BJ (cell line): ENCODE measurements at regions not wholly inside any gene's neighbourhood (a gene's known extent, or its start where the extent isn't known, plus 50 kb on each side); places are given as distances from the start of the nearest gene placed in this dataset.

Experiments used
- CTCF ChIA-PET: fragments of 350-600 bp; formaldehyde crosslinking; extraction: SDS; loops from one replicate; lab custom pipeline; 2021; ENCODE audit warnings: antibody characterized with exemption, inconsistent platforms; lab: Yijun Ruan, JAX
- POLR2A ChIA-PET: fragments of 300-600 bp; sonication (Branson Sonifier 250); formaldehyde crosslinking; extraction: SDS; loops from one replicate; lab custom pipeline; 2021; ENCODE audit warnings: antibody characterized with exemption; lab: Charles Lee
- DNase-seq: peaks from one replicate; pipeline ENCODE4 v3.0.0-alpha.2; 2011; ENCODE audit warnings: low read depth
- H3K27me3 ChIP-seq: 2 replicates; pipeline ENCODE4 v1.6.0; 2011; ENCODE audit warnings: low read length; ENCODE audit not compliant: control insufficient read depth, insufficient read depth
- H3K36me3 ChIP-seq: 2 replicates; pipeline ENCODE4 v1.5.1; 2011; ENCODE audit warnings: low read length; ENCODE audit not compliant: control insufficient read depth, insufficient read depth
- H3K4me3 ChIP-seq: 2 replicates; pipeline ENCODE4 v1.5.1; 2011; ENCODE audit warnings: low read depth, mild to moderate bottlenecking, control low read depth, low read length
- CTCF ChIP-seq: IDR thresholded peaks from 2 replicates; pipeline ENCODE4 v1.5.1; 2011; ENCODE audit warnings: low read depth, mild to moderate bottlenecking, control low read depth, inconsistent platforms, low read length, moderate library complexity; ENCODE audit not compliant: insufficient read depth

DNA sequence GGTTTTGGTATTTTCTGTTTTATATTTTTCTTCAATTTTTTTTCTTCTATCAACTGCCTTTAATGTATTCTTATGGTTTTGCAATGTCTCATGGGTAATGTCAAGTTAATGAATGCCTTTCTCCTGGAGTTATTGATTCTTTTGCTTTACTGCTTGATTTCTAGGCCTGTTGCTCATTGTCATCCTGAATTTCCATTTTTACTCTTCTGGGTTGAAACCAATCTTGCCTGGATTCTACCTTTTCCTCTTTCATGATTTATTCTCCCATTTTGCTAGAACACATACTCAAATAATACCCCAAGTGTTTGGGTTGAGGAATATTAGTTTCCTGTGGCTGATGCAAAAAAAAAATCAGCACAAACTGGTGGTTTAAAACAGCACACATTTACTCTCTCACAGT is 315.2 kb upstream of the PDZRN3 start:
- no peak overlapping the region for H3K4me3 ChIP-seq
- CTCF ChIA-PET: no interaction called here
- no peaks in the 10 kb centered on the region for H3K27me3 ChIP-seq
- no peak for TF ChIP-seq CTCF
- POLR2A ChIA-PET: no interaction called here
- H3K36me3 ChIP-seq: no peaks in the 10 kb centered on the region
- DNase-seq: no peak

GRCh38 chr3:73933585-73933984 is 308.8 kb upstream of the PDZRN3 start:
- POLR2A ChIA-PET: no interaction called here

GRCh38 chr3:73927203-73927570 is 302.4 kb upstream of the PDZRN3 start:
- H3K36me3 ChIP-seq: no peaks in the 10 kb centered on the region

More at GRCh38 chr3:73933585-73933984, 308.8 kb upstream of the PDZRN3 start:
- DNase-seq: no peak
- no peaks in the 10 kb centered on the region for H3K36me3 ChIP-seq
- H3K4me3 ChIP-seq: no peak overlapping the region
- no peaks in the 10 kb centered on the region for H3K27me3 ChIP-seq
- CTCF ChIA-PET: interaction anchor here (0.5 kb wide), 1 partner anchor 264 kb away, joined by 3 read pairs; no protein-coding TSS in a partner anchor
- TF ChIP-seq CTCF: no peak

DNA sequence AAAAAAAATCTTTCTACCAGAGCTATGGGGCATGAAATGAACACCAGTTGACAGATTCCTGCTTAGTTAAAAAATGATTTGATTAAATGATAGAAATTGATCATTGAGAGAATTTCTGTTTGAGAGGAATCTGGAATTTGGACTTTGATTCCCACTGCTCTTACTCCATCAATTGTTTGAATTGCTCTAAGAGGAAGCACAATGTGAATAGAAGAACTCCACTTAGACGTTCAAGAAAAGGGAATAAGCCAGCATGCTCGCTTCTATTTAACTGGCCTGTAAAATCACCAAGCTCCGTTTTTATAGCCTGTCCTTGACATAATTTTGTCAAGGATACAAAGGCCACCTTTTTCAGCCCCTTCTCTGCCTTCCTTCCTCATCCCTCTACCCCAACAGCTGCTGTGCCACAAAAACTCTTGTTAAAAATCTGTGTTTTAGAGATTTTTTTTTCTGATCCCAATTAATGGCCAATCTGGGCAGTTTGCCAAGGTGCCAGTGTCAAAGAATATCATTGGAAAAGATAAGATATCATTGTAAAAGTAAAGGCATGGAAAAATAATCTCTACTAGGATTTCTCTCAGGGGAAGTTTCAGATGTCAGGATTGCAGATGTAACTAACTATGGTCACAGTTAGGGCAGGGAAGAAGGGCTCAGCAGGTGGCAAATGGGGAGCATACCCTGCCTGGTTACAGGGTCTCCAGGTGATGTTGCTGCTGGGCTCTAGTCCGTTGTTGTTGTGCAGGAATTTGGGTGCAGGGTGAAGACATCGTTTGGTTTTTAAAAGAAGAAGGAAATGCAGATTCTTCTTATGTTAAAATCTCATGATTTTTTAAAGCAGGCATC is 301.8 kb upstream of the PDZRN3 start:
- TF ChIP-seq CTCF: no peak
- ChIA-PET POLR2A (no interaction called here), CTCF (no interaction called here)
- DNase-seq: no peak
- no peak overlapping the region for H3K4me3 ChIP-seq
- no peaks in the 10 kb centered on the region for H3K27me3 ChIP-seq
- H3K36me3 ChIP-seq: no peaks in the 10 kb centered on the region

More at GRCh38 chr3:73927203-73927570, 302.4 kb upstream of the PDZRN3 start:
- no peak for DNase-seq
- no peaks in the 10 kb centered on the region for H3K27me3 ChIP-seq
- ChIA-PET CTCF (no interaction called here), POLR2A (no interaction called here)
- H3K4me3 ChIP-seq: no peak overlapping the region
- no peak for TF ChIP-seq CTCF

DNA sequence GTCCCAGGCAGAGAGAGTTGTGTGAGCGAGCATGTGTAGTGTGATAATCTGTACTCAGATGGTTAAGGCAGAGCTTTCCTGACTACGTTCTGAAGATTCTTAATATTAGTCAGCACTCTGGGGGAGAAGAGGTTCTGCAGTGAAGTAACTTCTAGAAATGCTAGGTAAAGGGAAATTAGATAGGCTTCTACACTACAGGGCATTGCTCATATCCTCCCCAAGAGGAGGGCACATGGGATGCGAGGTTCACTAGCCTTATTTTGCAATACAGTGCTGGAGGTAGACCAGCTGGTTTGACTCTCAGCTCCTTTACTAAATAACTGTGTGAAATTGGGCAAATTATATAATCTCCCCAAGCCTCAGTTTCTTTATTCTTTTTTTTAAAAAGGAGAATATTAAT is 300.3 kb upstream of the PDZRN3 start:
- DNase-seq: no peak
- ChIA-PET CTCF (no interaction called here), POLR2A (no interaction called here)
- no peak for TF ChIP-seq CTCF
- Histone ChIP-seq H3K36me3 (no peaks in the 10 kb centered on the region), H3K4me3 (no peak overlapping the region), H3K27me3 (no peaks in the 10 kb centered on the region)
